GM12873 (cell line): ENCODE measurements at regions not wholly inside any gene's neighbourhood (a gene's known extent, or its start where the extent isn't known, plus 50 kb on each side); places are given as distances from the start of the nearest gene placed in this dataset.

Experiments
- TF ChIP-seq, protein P1 (sequence below): IDR thresholded peaks from 2 replicates; pipeline ENCODE4 v1.5.1; 2012; ENCODE audit warnings: low read depth, mild to moderate bottlenecking, moderate library complexity, low read length, control low read depth; ENCODE audit not compliant: insufficient read depth; ENCODE audit errors: missing control alignments

- TF ChIP-seq, protein P1, sequence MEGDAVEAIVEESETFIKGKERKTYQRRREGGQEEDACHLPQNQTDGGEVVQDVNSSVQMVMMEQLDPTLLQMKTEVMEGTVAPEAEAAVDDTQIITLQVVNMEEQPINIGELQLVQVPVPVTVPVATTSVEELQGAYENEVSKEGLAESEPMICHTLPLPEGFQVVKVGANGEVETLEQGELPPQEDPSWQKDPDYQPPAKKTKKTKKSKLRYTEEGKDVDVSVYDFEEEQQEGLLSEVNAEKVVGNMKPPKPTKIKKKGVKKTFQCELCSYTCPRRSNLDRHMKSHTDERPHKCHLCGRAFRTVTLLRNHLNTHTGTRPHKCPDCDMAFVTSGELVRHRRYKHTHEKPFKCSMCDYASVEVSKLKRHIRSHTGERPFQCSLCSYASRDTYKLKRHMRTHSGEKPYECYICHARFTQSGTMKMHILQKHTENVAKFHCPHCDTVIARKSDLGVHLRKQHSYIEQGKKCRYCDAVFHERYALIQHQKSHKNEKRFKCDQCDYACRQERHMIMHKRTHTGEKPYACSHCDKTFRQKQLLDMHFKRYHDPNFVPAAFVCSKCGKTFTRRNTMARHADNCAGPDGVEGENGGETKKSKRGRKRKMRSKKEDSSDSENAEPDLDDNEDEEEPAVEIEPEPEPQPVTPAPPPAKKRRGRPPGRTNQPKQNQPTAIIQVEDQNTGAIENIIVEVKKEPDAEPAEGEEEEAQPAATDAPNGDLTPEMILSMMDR, result no peak
Measured at GRCh38 chr3:176491084-176491483, 706.2 kb downstream of the TBL1XR1 start.

DNA sequence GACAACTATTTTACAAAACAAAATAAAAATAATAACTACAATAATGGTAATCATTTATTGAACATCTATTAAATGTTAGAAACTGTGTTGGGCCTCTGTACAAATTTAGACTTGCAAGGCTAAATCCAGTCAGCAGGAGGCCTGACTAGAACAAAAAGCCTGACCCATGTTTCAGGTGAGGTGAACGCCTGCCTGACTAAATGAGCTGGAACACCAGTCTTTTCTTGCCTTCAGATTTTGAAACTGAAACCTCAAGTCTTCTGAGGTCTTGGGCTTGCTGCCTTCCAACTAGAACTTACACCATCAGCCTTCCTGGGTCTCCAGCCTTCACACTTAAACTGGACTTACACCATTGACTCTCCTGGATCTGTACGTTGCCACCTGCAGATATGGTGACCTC lies 706.9 kb downstream of the TBL1XR1 start:
- TF ChIP-seq, protein P1, result no peak

DNA sequence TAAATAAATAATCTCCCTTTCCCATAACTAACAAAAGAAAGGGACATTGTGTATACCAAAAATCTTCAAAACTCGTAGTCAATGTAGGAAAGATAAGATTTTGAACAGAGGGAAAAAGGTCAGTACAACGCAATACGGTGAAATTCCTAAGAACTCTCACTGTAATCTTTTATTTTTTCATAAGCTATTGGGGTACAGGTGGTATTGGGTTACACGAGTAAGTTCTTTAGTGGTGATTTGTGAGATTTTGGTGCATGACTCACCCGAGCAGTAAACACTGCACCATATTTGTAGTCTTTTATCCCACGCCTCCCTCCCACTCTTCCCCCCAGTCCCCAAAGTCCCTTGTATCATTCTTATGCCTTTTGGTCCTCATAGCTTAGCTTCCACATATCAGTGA lies 718.0 kb downstream of the TBL1XR1 start:
- TF ChIP-seq, protein P1, result no peak

- TF ChIP-seq, protein P1, result no peak
Measured at GRCh38 chr3:176469694-176470205, 727.5 kb downstream of the TBL1XR1 start.

DNA sequence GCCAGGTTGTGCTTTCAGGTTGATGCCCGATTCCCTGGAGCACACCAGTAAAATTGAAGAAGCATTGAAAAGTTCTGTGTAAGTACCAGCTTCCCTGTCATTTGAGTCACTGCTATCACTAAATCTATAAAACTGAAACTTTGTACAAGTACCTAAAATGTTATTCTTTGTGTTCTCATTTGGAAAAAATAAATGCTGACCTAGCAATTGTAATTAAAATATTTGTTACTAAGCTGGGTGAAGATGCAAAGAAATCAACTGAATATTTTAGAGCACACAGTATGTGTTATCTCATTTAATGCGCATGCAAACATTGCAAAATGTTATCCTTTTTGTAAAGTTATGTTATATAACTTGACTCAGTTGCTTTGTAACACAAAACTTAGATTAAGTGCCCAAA lies 733.7 kb downstream of the TBL1XR1 start:
- TF ChIP-seq, protein P1, result no peak

- TF ChIP-seq, protein P1, result no peak
Measured at GRCh38 chr3:176447369-176447768, 749.9 kb downstream of the TBL1XR1 start.

GRCh38 chr3:176442326-176442725 lies 755.0 kb downstream of the TBL1XR1 start:
- TF ChIP-seq, protein P1, result no peak
